ENCODE measurements at regions not wholly inside any gene's neighbourhood (a gene's known extent, or its start where the extent isn't known, plus 50 kb on each side); places are given as distances from the start of the nearest gene placed in this dataset.
"Not testable (repeated sequence)": the region's sequence is repeated elsewhere in the genome, so short reads cannot be mapped to it uniquely, and the experiment has no call there.

DNA sequence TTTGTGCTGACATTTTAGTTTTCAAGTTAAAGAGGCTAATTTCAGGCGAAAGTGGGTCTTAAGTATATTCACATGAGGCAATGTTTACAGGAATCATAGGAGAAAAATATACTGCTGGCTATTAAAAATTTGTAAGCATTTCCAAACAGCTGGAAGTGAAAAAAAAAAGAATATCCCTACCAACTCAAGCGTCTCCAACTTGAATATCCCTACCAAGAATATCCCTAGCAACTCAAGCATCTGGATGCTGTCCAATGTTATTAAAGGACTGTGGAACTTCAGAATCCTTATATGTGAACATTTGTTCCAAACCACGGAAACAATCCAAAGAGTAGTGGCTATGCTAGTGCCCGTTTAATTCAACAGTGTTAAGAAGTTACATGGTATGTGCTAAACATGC is 1303.0 kb downstream of the GATA3 start:
- DNase-seq, result no peak

DNA sequence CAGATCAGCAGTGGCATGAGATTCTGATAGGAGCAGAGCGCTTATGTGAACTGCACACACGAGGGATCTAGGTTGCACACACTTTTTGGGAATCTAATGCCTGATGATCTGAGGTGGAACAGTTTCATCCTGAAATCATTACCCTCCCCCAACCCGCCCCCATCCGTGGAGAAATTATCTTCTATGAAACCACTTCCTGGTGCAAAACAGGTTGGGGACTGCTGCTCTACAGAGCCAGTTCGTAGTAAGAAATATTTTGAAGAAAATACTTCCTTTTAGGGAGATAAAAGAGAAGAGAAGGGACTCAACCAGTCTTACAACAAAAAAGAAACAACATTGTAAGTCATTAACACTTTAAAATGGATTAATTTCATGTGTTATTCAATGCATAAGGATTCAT is 1308.2 kb downstream of the GATA3 start:
- DNase-seq, result no peak

GRCh38 chr10:9379183-9379582 is 1324.7 kb downstream of the GATA3 start:
- no peak for DNase-seq

- DNase-seq, result no peak
Measured at GRCh38 chr10:9381733-9382532, 1327.4 kb downstream of the GATA3 start.

GRCh38 chr10:9382533-9382866 is 1328.0 kb downstream of the GATA3 start:
- no peak for DNase-seq

- DNase-seq, result no peak
Measured at GRCh38 chr10:9390516-9390915, 1336.0 kb downstream of the GATA3 start.

DNA sequence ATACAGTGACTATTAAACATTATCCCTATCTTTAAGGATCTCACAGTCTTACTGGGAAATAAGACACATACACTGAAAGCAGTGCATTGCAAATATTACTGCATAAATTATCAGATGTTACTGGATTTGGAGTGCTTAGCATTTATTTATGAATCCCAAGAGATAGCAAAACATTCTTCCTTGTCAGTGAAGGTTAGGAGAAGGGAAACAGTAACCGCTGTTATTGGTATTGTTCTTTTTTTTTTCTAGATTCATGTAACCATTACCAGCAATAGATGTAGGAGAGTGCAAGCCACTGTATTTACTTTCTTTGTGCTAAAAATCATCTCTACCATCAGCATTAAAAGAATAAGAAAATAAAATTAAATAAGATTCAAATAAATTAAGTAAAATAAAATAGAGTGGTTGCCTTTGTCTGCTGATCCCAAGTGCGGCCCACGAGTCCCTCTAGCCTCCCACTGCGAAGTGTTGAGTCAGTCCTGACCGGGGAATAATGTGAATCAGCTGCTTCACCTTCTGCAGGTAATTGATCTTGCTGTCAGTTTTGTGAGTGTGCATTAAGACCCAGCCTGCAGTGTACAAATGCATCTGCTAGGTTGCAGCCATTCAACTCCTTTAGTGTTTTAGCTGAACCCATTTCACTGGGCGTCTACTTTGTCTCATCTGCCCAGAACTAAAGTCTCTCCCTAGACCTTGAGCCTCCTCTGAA is 1344.9 kb downstream of the GATA3 start:
- no peak for DNase-seq

DNA sequence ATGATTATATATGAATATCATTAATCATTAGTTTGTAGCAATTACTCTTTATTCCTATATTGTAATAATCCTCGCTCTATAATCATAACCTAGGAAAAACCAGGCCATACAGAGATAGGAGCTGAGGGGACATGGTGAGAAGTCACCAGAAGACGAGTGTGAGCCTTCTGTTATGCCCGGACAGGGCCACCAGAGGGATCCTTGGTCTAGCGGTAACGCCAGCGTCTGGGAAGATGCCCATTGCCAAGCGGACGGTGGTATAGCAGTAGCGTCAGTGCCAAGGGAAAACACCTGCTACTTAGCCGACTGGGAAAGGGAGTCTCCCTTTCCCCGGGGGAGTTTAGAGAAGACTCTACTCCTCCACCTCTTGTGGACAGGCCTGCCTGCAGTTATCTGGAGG is 1347.6 kb downstream of the GATA3 start:
- not testable (repeated sequence) for DNase-seq

DNA sequence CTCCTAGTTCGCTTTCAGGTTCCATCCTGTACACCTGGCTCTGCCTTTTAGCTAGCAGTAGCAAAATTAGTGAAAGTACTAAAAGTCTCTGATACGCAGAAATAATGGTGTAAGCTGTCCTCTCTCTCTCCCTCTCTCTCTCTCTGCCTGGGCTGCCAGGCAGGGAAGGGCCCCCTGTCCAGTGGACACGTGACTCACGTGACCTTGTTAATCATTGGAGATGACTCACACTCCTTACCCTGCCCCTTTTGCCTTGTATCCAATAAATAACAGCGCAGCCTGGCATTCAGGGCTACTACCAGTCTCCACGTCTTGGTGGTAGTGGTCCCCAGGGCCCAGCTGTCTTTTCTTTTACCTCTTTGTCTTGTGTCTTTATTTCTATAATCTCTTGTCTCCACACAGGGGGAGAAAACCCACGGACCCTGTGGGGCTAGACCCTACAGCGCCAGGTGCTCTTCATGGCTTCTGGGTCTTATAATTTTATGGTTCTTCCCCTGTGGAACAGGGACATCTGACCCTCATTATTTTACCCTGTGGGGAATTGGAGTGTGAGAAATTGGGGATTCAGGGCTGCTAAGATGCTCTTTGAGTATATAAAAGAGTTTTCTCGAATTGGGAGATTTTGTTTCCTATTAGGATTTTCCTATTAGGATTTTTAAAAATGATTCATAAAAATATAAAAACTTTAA is 1348.2 kb downstream of the GATA3 start:
- DNase-seq, result not testable (repeated sequence)

DNA sequence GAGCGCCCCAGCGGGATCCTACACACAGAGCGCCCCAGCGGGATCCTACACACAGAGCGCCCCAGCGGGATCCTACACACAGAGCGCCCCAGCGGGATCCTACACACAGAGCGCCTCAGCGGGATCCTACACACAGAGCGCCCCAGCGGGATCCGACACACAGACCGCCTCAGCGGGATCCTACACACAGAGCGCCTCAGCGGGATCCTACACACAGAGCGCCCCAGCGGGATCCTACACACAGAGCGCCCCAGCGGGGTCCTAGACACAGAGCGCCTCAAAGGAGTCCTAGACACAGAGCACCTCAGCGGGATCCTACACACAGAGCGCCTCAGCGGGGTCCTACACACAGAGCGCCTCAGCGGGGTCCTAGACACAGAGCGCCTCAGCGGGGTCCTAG is 1352.7 kb downstream of the GATA3 start:
- DNase-seq, result not testable (repeated sequence)

- DNase-seq, result no peak
Measured at GRCh38 chr10:9416331-9416730, 1361.8 kb downstream of the GATA3 start.

GRCh38 chr10:9419757-9420156 is 1365.3 kb downstream of the GATA3 start:
- no peak for DNase-seq

- no peak for DNase-seq
Measured at GRCh38 chr10:9427209-9427608, 1372.7 kb downstream of the GATA3 start.

DNA sequence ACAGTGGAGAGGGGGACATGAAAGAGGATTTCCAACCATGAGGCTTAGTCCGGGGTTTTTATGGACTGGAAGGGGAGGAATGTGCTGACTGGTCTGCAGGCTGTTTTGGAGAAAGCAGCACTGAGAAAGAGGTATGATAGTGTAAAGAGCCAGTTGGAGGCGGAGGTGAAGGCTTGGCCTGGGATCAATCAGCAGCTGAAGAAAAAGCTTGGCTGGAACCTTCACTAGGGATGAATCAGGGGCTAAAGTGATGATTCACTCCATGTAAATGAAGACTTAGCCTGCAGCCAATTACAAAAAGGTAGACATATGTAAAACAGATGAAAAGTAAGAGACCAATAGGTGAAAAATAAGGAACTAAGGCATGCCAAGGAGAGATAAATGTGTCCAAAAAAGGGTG is 1382.6 kb downstream of the GATA3 start:
- no peak for DNase-seq

GRCh38 chr10:9443758-9444157 is 1389.3 kb downstream of the GATA3 start:
- DNase-seq, result no peak

DNA sequence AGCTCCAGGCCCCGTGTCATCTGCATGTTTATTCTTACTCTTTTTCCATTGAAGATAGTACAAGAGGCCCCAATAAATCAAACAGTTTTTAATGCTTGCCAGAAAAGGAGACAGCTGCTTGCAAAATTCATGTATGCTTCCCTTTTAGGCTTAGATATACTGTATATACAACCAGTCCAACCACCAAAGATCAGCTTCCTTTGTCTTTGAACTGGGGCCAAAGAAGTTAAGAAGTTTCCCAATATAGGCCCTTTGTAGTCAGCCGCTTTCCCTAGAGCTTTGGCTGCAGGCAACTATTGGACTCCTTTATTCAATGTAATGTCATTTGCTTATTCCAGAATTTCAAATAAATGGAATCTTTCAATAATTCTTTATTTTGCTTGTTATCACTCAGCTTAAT is 1395.0 kb downstream of the GATA3 start:
- no peak for DNase-seq

DNA sequence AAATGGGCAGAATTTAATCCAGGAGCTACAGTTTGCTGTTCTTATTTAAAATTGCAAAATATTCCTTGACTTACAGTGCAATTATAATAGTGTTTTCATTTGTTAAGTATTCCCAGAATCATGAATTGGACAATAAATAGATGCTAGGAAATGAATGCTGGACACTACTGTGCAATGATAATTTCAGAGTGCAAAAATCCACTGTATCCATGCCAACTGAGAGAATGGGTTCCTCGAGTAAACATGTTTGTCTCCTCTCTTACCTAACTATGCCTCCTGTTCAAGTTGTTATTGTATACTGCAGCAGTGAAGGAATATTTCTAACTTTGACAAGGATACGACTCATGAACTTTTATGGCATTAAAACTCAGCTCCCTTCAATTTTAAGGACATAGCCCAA is 1396.3 kb downstream of the GATA3 start:
- no peak for DNase-seq

DNA sequence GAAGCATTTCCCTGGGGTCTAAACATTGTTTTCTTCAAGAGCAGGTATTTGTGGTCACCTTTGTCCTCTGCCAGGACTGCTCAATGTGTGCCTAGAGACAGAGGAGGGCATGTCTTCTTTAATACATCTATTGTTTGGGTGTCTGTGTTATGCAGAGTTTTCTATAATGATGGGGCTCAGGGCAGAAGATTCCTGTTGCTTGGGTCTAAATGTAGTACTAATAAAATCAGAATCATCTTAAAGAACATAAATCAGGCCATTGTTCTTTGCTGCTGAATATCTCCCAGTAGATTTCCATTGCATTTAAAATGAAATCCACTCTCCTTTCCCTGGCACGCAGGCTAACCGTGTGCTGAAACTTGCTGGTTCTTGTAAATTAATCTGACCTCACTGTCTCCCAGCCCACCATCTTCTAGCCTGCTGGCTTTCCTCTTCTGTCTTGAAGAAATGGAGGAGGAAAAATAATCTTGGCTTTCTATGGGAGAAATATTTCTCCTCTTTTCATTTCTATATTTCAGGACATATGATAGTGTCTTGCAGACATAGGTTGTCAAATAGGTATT is 1396.8 kb downstream of the GATA3 start:
- DNase-seq, result no peak

DNA sequence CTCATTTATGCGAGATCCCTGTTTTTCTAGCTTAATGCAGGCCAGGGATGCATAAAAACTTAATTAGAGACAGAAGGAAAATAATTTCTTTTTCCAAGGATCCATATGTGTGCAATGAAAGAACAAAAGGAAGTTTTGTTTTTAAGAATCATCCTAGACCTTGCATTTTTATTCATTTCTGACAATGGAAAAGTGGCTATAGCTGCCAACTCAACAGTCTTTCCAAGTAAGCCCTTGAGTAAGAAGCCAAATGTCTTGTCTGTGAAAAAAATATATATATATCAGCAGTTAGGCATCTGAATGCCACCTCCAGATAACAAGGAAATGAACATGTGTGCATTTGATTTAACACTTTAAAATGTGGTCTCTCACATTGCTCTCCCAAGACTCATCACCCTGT is 1397.6 kb downstream of the GATA3 start:
- no peak for DNase-seq

DNA sequence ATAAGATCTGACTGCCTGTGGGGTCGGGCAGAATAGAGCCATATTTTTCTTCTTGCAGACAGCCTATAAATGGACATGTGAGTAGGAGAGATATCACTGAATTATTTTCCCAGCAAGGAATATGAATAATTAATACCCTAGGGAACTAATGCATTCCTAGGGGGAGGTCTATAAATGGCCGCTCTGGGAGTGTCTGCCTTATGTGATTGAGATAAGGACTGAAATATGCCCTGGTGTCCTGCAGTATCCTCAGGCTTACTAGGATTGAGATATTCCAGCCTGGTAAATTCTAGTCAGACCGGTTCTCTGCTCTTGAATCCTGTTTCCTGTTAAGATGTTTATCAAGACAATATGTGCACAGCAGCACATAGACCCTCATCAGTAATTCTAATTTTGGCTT is 1399.4 kb downstream of the GATA3 start:
- DNase-seq, result not testable (repeated sequence)

- no peak for DNase-seq
Measured at GRCh38 chr10:9469663-9470205, 1415.2 kb downstream of the GATA3 start.

DNA sequence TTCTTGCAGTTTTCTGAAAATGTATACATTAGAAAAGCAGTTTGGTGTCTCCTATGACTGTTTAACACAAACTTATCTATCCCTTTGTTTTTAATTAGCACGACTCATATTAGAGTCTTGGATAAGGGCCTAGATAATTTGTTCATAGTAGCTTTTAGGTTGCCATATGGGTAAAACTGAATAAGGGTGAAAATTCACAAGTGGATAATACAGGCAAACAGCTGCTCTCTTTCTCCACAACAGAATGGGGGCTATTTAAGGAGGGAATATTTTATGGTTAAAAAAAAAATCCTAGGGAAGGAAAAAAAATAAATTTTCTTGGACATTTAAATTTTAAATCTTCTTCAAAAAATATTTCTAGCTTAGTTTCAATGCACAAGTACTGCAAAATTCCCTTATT is 1416.1 kb downstream of the GATA3 start:
- DNase-seq, result no peak

DNA sequence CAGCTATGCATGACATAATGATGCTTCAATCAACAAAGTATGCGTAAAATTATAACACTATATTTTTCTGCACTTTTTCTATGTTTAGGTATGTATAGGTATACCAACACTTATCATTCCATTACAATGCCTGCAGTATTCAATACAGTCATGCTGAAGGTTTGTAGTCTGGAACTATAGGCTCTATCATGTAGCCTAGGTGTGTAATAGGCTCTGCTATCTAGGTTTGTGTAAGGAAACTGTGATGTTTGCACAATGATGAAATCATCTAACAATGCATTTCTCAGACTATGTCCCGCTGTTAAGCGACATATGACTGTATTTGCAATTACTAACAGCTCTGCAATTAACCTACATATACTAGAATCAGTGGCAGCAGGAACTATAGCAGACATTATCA is 1447.5 kb downstream of the GATA3 start:
- DNase-seq, result no peak

Measured in NCI-H526 (cell line).